Activated T-cell treated with anti-CD3 and anti-CD28 coated beads, Interleukin-2, amount 50 U/mL, for 48 hours (primary cell): ENCODE measurements at regions not wholly inside any gene's neighbourhood (a gene's known extent, or its start where the extent isn't known, plus 50 kb on each side); places are given as distances from the start of the nearest gene placed in this dataset.

Experiments used
- DNase-seq, 2 experiments: peaks; one replicate each; pipeline ENCODE4 v3.0.0-alpha.2; 2020

DNA sequence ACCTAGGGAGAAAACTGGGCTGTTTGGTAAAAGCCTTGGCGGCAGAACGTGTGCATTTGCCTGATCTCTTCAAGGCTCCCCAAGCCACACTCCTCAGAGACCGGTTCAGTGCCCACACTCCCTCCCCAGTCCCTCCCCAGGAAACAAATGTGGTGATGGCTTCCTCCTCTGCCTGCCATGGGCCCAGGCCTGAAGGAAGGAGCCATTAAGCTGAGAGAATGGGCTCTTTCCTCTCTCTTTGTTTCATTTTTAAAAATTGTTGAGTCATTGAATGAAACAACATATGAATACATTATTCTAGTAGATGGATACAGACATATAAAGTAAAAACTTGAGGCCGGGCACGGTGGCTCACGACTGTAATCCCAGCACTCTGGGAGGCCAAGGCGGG is 50.6 kb upstream of the YWHAQ start:
- DNase-seq: no peak

DNA sequence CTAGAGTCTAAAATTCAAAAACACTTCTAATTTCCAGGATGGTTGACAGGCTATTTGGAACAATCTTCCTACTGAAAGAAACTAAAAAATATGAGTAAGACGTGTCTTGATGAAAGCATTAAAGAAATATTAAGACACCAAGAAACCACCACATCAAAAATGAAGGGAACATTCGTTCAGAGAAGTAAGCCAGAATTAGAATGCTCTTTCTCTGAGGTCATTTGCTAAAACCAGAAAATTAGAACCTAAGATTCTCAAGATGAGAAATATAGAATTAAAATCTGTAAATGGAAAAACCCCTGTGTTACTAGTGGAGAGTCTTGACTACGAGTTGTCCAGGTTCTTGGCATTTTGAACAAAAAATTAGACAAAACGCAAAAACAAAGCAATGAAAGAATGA is 54.8 kb upstream of the YWHAQ start:
- no peak for DNase-seq

DNA sequence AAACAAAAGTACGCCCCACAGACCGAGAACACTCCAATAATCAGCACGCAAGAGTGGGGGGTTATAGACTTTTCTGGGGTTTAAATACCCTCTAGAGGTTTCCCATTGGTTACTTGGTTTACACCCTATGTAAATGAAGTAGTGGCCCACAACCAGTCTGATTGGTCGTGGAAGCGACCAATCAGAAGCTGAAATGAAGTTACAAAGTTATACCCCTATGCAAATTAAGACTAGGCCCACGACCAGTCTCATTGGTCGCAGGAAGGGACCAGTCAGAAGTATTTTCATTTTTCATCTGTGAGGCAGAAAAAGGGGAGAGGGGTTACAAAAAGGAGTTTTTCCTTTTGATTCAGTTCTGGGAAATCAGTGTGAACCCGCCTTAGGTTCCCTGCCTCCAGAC is 55.3 kb upstream of the YWHAQ start:
- no peak for DNase-seq

DNA sequence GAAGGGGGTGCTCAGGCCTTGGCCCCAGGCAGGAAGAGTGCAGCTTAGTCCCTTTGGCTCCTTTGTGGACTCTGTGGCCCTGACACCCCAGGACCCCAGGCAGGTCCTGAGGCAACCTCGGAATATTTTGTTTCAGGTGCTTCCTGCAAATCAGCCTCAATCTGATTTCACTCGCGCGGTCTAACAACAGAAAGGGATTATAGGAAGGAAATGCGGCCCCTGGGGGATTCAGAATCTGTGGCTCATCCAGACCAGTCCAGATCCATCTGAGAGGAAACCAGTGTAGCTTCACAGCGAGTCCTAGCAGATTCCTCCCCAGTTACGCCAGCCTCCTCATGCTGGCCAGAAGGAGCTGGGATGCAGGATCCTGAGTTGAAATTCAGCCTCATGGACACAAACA is 59.5 kb upstream of the YWHAQ start:
- no peak for DNase-seq

DNA sequence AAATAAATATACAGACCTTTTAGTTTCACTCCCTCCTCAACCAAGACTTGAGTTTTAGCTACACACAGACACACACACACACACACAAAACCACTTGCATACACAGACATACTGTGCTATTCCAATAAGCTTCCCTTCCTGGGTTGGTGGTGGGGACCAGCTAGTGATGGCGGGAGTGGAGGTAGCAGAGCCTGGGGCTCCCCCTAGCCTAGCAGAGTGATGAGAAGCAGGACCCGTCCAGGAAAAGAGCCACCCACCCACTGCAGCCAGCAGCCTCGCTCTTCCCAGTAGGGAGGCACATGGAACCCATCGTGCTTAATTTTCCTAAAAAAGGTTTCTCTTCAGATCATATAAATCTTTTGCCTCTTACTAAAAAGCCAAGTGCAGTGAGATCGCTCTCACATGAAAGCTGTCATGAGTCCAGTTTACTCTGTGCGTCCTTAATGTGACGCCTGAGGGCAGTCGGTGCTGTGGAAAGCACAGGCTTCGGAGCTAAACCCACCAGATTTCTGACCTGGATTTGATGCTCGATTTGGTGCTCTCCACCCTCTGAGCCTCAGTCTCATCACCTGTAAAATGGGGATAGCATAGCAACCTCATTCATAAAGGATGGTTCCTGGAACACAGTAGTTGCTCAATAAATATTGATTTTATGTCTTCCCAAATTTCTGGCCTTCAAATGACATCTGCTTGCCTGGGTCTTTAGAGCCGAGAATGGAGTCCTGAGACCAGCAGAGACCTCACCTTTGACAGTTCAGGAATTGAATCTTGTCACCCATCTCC is 60.1 kb upstream of the YWHAQ start:
- no peak for DNase-seq

DNA sequence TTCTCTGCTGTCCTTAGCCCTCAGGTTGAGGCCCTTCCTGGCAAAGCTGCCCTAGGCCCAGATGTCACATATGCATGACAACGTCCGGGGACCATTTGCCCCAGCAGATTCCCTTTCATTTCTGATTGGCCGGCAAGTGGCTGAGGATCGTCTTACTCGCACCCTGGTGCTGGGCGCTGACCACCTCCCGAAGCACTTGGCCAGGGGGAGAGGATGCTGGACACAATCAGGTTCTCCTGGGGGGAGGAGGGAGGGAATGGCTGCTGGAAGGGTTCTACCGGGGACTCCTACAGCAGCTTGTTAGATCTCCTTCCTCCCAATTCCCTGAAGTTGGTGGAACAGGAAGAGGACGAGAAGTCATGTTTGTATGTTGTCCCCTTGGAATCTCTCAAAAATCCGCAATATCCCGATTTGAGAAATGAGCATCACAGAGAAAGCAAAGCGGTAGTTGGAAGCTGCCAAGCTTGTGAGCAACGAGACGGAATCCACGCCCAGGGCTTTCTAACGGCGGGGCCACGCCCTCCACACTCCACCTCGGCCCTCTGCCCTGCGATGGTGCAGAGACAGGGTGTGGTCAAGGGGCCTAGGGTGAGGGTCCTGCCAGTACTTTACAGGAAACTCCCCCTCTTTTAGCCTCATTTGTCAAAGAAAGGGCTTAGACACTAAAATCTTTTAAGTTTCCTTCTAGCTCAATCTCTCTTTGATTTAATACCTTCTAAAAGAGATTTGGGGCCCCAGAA is 61.8 kb upstream of the YWHAQ start:
- DNase-seq: peak in 1 of 2 experiments; percentile 37

DNA sequence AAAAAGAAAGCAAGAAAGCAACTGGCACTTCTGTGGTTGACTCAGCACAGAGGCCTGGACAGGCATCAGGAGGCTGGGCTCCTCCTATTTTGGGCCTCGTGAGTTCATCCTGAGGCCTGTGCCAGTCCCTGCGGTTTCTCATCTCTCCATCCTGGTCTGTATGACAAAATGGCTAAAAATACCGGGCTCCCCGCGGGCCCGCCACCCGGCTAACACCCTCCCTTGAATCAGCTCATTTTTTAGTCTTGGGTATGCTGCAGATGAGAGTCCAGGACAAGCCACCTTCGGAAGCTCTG is 62.3 kb upstream of the YWHAQ start:
- peak; percentile 43 to 49 for DNase-seq

DNA sequence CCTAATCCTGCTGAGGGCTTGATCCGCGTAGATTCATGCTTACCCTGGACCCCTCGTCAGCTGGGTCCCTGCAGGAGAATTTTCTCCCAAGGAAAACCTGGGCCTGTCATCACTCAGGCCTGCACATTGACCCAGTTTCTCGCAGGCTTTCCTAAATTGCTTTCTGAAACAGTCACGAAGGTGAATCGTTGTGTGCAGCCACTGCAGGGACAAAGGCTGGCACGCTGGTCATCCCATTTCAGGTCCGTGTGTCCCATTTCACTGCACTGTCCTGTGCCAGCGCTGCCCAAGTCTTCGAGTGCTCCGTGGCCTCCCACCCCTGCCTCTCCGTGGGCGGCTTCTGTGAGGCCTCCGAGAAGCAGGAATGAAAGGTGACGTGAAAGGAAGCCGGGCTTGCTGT is 62.8 kb upstream of the YWHAQ start:
- no peak for DNase-seq

DNA sequence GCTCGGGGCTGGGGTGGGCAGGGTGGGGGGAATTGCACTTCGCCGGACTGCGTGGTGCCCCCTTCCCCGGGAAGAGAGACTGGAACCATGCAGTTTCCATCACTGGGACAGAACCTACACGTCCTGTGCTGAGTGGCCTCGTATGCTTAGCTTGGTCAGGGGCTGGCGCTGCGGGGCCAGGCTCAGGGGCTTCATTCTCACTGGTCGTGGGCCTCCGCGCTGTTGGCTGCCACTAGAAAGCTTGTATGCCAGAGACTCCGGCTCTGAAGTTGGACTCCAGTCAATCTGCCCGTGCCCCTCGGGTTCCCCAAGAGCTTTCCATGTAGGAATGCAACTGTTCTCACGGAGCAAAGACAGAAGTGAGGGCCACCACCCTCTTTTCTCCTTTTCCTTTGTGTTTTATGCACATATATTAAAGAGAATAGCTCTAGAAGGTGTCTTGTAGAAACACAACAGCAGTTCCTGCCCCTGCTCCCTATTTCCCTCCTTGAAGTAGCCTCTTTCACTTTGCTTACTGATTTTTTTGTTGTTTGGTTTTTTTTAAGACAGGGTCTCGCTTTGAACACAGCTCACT is 64.0 kb upstream of the YWHAQ start:
- no peak for DNase-seq

DNA sequence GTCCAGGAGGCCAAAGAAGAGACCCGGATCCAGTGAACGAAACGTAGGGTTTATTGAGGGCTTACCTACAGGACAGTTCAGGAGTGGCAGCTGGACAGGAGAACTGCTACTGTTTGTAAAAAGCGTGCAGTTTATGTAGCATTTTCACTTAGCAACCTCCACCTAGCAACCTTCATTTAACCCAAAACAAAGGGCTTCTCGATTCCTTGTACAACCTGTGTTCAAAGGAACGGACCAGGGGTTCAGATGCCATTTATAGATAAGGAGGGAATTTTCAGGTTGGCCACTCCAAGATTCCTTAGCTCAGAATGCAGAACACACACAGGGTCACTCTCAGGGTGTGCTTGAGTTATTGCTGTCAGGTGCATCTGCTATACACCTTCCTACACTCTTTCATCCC is 65.1 kb upstream of the YWHAQ start:
- DNase-seq: no peak

DNA sequence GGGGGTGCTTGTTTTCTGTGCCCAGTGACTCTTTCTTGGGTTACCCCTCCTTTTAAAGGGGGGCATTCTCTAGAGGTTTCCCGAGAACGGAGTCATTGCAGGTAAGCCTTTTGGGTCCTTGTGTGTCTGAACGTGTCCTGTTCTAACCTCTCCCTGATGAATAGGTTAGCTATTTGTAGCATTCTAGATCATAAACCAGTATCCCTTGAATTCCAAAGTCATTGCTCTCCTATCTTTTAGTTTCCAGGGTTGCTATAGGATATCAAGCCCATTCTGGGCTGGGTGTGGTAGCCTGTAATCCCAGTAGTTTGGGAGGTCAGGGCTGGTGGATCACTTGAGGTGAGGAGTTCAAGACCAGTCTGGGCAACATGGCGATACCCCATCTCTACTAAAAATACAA is 65.9 kb upstream of the YWHAQ start:
- DNase-seq: no peak

DNA sequence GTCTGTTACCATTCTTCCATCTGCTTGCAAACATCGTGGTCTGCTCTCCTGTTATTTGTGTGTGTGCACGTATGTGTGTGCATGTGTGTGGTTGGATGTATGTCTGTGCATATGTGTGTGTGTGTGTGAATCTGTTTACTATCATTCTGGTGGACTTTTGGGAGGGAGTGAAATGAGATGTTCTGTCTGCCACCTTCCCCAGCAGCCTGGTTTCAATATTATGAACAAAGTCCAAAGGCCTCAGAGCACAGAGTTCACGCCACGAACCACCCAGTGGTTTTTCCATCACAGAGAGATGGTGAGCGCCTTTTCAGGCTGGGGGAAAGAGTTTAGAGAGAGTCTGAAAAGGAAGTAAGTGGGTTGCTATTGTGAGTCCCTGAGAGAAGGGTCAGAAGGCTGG is 67.1 kb upstream of the YWHAQ start:
- peak; percentile 44 to 54 for DNase-seq

DNA sequence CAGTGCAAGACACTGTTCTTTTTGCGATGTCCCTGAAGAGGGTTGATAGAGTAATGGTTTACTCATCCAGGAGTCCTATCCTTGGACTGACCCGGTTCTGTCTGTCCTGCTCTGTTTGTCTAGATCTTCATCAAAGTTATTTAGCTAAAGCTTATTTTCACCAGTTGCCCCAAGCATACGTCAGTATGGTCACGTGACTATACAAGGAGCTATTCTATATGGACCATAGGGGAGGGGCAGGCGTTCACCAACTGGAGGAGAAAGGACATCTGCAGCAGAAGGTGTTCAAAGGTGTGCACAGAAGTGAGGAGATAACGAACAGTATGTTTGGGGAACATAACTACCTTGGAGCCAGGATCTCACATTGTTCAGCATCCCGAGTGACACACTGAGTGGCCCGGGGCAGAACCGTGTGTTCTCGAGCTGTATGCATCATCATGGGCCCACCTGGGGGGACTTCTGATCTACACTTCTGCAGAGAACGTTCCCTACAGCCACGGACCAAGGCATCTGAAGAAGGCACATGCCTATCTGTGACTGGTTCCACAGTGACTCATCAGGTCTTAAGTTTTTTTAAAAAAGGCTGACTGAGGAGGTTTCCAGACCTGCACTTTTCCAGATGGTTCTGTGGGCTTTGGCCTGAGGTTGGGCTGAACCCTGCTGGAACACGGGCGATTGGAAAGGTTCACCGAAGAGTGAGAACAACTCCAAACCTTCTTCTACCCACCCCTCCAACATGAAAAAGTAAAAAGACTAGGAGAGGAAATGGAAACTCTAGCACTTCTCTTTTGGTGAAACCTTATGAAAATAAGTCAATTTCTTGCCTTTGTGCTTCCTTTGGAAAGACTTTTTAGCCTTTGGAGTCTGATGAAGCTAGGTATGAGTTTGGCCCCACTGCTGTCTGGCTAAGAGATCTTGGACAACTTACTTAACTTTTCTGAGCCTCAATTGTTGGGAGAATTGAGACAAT is 68.6 kb upstream of the YWHAQ start:
- peak; percentile 35 for DNase-seq

DNA sequence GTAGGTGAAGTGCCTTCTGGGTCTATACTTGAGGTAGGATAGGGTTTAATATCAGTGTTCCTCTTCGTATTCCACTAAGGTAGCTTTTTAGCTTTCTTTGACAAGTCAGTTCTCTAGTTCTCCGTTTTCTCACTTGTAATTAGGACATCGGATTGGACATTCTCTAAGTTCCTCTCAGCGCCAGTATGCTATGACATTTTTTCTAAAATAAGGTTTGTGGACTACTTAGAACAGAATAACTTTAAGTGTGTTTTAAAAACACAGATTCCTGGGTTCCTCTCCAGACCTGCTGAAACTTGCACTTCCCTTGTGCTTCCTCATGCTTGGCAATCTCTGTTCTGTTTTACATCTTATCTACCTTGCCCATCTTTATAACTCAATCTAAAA is 69.3 kb upstream of the YWHAQ start:
- DNase-seq: no peak

DNA sequence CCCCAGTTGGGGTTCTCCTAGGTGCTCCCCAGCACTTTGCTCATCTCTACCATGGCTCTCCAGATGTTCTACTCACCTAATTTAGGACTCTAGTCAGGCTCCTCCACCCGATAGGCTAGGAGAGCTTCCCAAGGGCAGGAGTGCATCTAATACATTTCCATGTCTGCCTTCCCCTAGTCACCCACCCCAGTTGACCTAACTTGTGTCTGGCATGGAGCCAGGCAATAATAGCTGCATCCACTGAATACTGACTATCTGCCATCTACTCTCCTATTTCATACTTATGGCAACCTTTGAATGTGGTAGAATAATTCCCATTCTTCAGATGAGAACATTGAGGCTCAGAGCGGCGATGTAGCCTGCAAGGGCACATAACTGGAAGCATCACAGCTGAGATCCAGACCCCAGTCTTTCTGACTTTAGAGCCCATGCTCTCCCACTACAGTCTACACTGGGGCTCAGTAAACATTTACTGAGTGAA is 71.8 kb upstream of the YWHAQ start:
- no peak for DNase-seq

DNA sequence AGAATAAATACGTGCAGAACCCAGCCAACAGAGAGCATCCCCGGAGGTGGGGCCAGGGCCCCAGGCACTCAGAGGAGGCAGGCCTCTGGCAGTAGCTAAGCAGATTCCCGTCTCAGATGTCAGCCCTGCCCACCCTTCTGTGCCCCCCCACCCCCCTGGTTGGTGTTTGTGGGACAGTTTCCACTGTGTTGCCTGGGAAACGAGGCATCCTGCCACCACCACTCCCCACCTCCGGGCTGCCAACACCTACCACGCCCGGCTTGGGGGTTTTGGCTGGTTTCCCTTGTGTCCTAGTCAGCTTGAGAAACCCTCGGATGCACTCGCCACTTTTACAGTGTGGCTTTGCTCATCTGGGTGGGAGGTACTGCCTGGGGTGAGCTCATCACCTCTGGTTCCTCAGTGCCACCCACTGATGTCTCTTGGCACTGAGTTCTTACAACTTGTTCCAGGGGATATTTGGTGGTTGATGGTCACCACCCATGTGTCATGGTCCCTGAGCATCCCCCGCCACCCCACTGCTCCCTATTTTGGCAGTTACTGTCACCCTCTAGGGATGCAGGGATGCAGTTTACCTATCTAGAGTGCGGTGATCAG is 72.4 kb upstream of the YWHAQ start:
- DNase-seq: peak; percentile 90

DNA sequence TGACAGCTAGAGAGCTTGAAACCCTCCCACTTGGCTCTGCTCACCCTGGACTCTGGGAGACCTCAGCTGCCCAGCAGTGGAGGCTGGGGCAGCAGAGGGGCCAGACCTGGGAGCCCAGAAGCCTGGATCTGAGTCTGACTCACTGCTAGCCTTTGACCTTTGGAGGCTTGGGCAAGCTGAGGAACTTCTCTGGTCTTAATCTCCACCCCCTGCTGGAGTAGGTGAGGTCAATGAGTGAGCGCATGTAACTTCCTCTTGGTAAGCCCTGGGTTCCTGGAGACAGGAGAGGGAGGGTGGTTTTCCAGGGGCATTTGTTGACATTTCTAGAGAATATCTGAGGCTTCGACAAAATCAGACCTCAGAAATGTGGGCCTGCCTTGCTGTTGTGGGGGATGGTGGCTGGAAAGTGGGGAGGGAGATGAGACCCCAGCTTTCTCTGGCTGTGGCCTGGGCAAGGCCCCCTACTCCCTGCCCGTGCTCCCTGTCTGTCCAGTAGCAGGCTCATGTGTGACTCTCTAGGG is 73.0 kb upstream of the YWHAQ start:
- no peak for DNase-seq

DNA sequence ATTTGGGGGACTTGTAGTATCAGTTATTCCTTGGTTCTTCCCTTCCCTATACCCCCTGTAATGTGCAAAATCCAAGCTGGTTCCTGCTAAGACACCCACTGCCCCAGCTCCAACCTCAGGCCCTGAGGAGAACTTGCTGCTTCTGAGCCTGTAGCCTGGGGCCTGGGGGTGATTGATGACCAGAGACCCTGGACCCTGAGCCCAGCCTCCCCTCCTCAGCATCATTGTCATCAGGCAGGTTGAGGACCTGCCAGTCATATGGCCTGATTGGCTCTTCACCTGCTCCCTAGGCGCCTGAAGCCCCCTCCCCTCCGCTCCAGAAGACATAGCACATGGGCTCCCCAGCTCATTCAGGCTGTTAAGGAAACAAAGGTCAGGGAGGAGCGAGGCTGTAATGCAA is 73.8 kb upstream of the YWHAQ start:
- no peak for DNase-seq

DNA sequence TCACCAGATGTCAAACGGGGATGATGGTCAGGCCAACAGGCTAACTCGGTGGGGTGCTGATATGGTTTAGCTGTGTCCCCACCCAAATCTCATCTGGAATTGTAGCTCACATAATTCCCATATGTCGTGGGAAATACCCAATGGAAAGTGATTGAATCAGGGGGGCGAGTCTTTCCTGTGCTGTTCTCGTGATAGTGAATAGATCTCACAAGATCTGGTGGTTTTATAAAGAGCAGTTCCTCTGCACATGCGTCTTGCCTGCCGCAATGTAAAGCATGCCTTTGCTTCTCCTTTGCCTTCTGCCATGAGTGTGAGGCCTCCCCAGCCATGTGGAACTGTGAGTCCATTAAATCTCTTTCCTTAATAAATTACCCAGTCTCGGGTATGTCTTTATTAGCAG is 74.4 kb upstream of the YWHAQ start:
- no peak for DNase-seq

DNA sequence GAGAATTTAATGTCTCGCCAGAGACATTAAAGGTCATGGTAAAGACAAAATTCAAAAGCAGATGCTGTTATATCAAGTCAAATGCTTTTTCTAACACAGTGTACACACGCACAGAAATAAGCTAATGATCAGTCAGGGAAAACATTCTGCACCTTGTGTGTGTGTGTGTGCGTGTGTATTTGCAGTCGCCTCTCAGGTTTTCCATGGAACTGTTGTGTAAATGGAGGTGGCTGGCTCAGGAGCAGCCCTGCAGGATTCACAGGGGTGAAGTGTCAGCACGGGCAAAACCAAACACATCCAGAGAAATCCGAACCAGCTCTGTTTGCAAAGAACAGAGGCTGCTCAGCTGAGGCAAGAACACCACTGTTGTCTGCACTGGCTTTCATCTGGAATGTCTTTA is 76.2 kb upstream of the YWHAQ start:
- no peak for DNase-seq

DNA sequence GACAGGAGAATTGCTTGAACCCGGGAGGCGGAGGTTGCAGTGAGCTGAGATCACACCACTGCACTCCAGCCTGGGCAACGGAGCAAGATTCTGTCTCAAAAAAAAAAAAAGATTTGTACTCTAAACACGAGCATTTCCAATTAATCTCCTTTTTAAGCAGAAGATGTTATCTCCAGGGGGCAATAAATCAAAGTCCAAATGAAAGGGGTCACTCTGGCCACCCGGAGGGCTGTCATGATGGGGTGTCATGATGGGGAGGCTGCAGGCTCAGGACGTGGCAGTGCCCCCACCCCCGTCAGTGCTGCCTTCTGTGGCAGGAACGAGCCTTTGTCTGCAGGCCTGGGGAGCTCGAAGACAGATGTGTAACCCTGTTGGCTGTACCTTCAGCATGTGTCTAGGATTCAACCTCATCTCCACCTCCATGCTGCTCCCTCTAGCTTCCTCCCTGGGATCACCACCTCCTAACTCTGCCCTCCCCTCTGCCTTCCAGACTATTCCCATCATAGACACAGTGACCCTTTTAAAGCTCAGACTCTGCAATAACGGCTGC is 76.9 kb upstream of the YWHAQ start:
- DNase-seq: no peak
